IPS-18a (cell line): ENCODE measurements at regions not wholly inside any gene's neighbourhood (a gene's known extent, or its start where the extent isn't known, plus 50 kb on each side); places are given as distances from the start of the nearest gene placed in this dataset.
A peak's percentile ranks its signal among the peaks of the same experiment; 100 is the strongest.

ENCODE experiments used
- H3K27ac ChIP-seq: one replicate; pipeline ENCODE4 v1.5.1; 2013; ENCODE audit warnings: low read length
- H3K27me3 ChIP-seq: one replicate; pipeline ENCODE4 v1.6.1; 2013; ENCODE audit warnings: mild to moderate bottlenecking, low read length; ENCODE audit not compliant: control insufficient read depth, insufficient read depth
- H3K36me3 ChIP-seq: one replicate; pipeline ENCODE4 v1.6.1; 2013; ENCODE audit warnings: low read depth, low read length; ENCODE audit not compliant: control insufficient read depth
- H3K4me1 ChIP-seq: one replicate; pipeline ENCODE4 v1.6.1; 2013; ENCODE audit warnings: low read depth, low read length; ENCODE audit not compliant: control insufficient read depth
- H3K4me3 ChIP-seq: one replicate; pipeline ENCODE4 v1.5.1; 2013; ENCODE audit warnings: low read length
- H3K9ac ChIP-seq: one replicate; pipeline ENCODE4 v1.6.1; 2013; ENCODE audit warnings: mild to moderate bottlenecking, low read length, moderate library complexity
- H3K9me3 ChIP-seq: one replicate; pipeline ENCODE4 v1.6.1; 2013; ENCODE audit warnings: low read depth, low read length; ENCODE audit not compliant: control insufficient read depth

DNA sequence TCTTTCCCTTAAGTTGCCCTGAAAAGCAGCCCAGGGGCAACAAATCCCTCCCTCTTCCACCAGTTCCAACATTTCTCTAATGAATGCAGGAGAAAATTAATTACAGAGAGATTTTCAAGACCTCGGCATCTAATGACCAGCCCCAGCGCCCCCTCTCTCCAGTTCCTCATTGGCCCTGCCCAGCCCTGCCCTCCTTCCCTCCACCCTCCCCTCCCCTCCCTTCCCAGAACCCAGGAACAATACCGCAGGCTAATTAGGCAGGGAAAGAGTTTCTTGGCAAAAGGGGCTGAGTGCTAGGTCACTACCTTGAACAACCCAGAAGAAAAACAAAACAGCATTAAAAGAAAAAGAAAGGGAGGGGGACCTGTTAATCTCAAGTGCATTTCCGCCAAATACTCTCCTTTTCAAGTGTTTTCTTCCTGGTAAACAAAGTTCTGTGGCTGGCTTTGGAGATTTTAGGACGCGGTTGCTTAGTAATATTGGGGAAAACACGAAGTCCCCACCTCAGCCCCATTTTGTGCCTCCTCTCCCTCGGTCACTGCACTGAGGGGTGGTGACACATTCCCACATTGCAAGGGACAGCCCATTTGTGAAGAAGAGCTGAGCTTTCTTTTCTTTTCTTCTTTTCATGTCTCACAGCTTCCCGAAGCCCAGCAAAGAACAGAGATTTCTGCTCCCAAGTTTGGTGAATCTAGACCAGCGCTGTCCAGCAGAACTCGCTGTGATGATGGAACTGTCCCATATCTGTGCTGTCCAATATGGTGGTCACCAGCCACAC is 215.4 kb downstream of the SOX9 start:
- peaks cover 5% of the 10 kb centered on the region for H3K27me3 ChIP-seq
- H3K27ac ChIP-seq: no peak overlapping the region
- no peaks in the 10 kb centered on the region for H3K36me3 ChIP-seq
- H3K9ac ChIP-seq: no peak overlapping the region
- no peaks in the 10 kb centered on the region for H3K9me3 ChIP-seq
- H3K4me3 ChIP-seq: peak overlapping the region; percentile 8
- H3K4me1 ChIP-seq: peaks cover 9% of the 10 kb centered on the region

GRCh38 chr17:72336804-72337070 is 215.9 kb downstream of the SOX9 start:
- Histone ChIP-seq H3K27me3 (peaks cover 5% of the 10 kb centered on the region), H3K9me3 (no peaks in the 10 kb centered on the region), H3K36me3 (no peaks in the 10 kb centered on the region), H3K4me3 (no peak overlapping the region), H3K9ac (no peak overlapping the region), H3K4me1 (peaks cover 9% of the 10 kb centered on the region), H3K27ac (no peak overlapping the region)

- H3K4me1 ChIP-seq: peaks cover 19% of the 10 kb centered on the region
- H3K27ac ChIP-seq: no peak overlapping the region
- no peaks in the 10 kb centered on the region for H3K9me3 ChIP-seq
- no peaks in the 10 kb centered on the region for H3K36me3 ChIP-seq
- peaks cover 5% of the 10 kb centered on the region for H3K27me3 ChIP-seq
- H3K9ac ChIP-seq: no peak overlapping the region
- no peak overlapping the region for H3K4me3 ChIP-seq
Observed at GRCh38 chr17:72338304-72338703, 217.5 kb downstream of the SOX9 start.

- H3K36me3 ChIP-seq: no peaks in the 10 kb centered on the region
- no peaks in the 10 kb centered on the region for H3K9me3 ChIP-seq
- no peak overlapping the region for H3K4me3 ChIP-seq
- H3K27ac ChIP-seq: no peak overlapping the region
- H3K9ac ChIP-seq: no peak overlapping the region
- H3K27me3 ChIP-seq: peaks cover 5% of the 10 kb centered on the region
- H3K4me1 ChIP-seq: peaks cover 19% of the 10 kb centered on the region
Observed at GRCh38 chr17:72338847-72339790, 218.3 kb downstream of the SOX9 start.

GRCh38 chr17:72340836-72341235 is 220.0 kb downstream of the SOX9 start:
- no peak overlapping the region for H3K4me3 ChIP-seq
- H3K36me3 ChIP-seq: no peaks in the 10 kb centered on the region
- H3K27ac ChIP-seq: no peak overlapping the region
- no peak overlapping the region for H3K9ac ChIP-seq
- H3K27me3 ChIP-seq: peaks cover 5% of the 10 kb centered on the region
- H3K9me3 ChIP-seq: no peaks in the 10 kb centered on the region
- peaks cover 17% of the 10 kb centered on the region for H3K4me1 ChIP-seq

- Histone ChIP-seq H3K4me3 (no peak overlapping the region), H3K36me3 (no peaks in the 10 kb centered on the region), H3K9ac (no peak overlapping the region), H3K4me1 (peaks cover 10% of the 10 kb centered on the region), H3K9me3 (no peaks in the 10 kb centered on the region), H3K27me3 (no peaks in the 10 kb centered on the region), H3K27ac (no peak overlapping the region)
Observed at GRCh38 chr17:72342061-72342460, 221.2 kb downstream of the SOX9 start.

DNA sequence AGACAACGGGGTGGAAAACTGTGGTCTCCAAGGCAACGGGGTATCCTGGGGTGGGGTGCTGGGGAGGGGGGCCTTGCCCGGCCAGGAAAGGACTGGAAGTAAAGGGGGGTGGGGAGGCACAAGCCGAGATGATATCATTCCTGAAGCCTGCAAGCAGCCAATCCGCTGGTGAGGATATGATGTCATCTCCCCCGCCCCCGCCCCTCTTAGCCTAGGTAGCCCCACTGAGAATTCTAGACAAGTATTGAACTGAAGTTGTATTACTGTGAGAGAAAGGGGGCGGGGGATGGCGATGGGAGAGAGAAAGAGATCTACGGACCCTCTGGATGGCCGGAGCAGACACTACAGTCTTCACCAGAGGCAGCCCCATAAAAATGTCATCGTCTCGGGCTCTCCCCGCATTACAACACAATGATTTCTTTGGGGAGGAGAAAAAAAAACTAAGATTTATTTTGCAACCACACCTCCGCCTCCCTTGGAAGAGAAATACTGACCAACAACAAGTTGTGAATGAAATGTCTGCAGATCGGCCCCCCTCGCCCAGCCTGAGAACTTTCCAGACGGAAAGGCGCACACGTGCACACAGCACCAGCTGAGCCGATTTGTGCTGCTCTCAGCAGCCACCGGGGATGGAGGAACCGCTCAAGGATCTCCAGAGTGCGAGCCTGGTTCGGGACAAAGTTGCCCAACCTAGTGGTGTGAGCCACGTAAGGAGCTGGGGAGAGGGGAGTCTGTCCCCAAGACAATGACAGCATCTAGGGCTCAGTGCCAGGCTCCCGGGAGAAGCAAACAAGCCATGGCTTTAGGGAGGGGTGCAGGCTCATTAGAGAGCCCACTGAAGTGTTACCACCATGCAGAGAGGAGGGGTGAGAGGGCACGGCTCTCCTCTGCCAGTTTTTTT is 222.1 kb downstream of the SOX9 start:
- Histone ChIP-seq H3K9me3 (no peaks in the 10 kb centered on the region), H3K27ac (no peak overlapping the region), H3K4me3 (no peak overlapping the region), H3K4me1 (peaks cover 10% of the 10 kb centered on the region), H3K36me3 (no peaks in the 10 kb centered on the region), H3K9ac (no peak overlapping the region), H3K27me3 (no peaks in the 10 kb centered on the region)

- Histone ChIP-seq H3K4me1 (peaks cover 10% of the 10 kb centered on the region), H3K27me3 (no peaks in the 10 kb centered on the region), H3K9me3 (no peaks in the 10 kb centered on the region)
Observed at GRCh38 chr17:72343911-72344310, 223.1 kb downstream of the SOX9 start.

DNA sequence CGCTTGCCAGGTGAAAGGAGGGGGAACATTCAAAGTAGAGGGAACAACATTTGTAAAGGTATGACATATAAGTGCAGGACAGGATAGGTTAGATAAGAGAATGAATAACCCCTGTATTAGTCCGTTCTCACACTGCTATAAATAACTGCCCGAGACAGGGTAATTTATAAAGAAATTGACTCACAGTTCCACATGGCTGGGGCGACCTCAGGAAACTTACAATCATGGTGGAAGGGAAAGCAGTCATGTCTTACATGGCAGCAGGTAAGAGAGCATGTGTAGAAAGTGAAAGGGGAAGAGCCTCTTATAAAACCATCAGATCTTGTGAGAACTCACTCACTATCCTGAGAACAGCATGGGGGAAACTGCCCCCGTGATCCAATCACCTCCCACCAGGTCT is 223.8 kb downstream of the SOX9 start:
- Histone ChIP-seq H3K4me1 (peaks cover 10% of the 10 kb centered on the region), H3K9me3 (no peaks in the 10 kb centered on the region), H3K27me3 (no peaks in the 10 kb centered on the region), H3K9ac (no peak overlapping the region), H3K4me3 (no peak overlapping the region), H3K36me3 (no peaks in the 10 kb centered on the region), H3K27ac (no peak overlapping the region)

More at GRCh38 chr17:72343911-72344310, 223.1 kb downstream of the SOX9 start:
- no peak overlapping the region for H3K9ac ChIP-seq
- H3K27ac ChIP-seq: no peak overlapping the region
- H3K4me3 ChIP-seq: no peak overlapping the region
- H3K36me3 ChIP-seq: no peaks in the 10 kb centered on the region

DNA sequence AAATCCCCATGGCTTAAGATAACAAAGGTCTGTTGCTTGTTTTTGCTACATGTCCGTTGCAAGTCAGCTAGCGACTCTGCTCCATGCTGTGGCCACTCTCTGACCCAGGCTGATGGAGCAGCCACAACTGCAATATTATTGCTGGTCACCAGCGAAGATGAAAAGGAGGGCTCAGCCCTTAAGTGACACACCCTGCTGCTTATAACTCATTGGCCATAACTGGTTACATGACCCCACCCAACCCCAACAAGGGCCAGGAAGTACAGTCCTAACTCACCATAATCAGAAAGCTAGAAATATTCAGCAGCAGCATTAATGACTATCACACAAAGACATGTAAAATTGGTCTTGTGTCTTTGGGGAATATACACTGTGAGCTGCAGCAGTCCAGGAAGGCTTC is 224.3 kb downstream of the SOX9 start:
- Histone ChIP-seq H3K27ac (no peak overlapping the region), H3K9me3 (no peaks in the 10 kb centered on the region), H3K36me3 (no peaks in the 10 kb centered on the region), H3K4me3 (no peak overlapping the region), H3K4me1 (peaks cover 10% of the 10 kb centered on the region), H3K9ac (no peak overlapping the region), H3K27me3 (no peaks in the 10 kb centered on the region)

- Histone ChIP-seq H3K9ac (no peak overlapping the region), H3K36me3 (no peaks in the 10 kb centered on the region), H3K27me3 (no peaks in the 10 kb centered on the region), H3K4me3 (no peak overlapping the region), H3K9me3 (no peaks in the 10 kb centered on the region), H3K4me1 (peaks cover 10% of the 10 kb centered on the region), H3K27ac (no peak overlapping the region)
Observed at GRCh38 chr17:72345536-72345935, 224.7 kb downstream of the SOX9 start.
